WERI-Rb-1 (cell line): ENCODE measurements at regions not wholly inside any gene's neighbourhood (a gene's known extent, or its start where the extent isn't known, plus 50 kb on each side); places are given as distances from the start of the nearest gene placed in this dataset.

Experiments
- DNase-seq: peaks from one replicate; pipeline ENCODE4 v3.0.0-alpha.2; 2020
- H3K27ac ChIP-seq: fragments of 250-450 bp; sonication (Bioruptor Pico); 2 replicates; pipeline ENCODE4 v1.5.1; 2020; ENCODE audit warnings: mild to moderate bottlenecking, moderate library complexity
- H3K27me3 ChIP-seq: fragments of 250-450 bp; sonication (Bioruptor Pico); 2 replicates; pipeline ENCODE4 v1.5.1; 2021; ENCODE audit warnings: mild to moderate bottlenecking, low read depth, moderate library complexity; ENCODE audit not compliant: insufficient read depth, severe bottlenecking
- H3K36me3 ChIP-seq: fragments of 250-450 bp; sonication (Bioruptor Pico); 2 replicates; pipeline ENCODE4 v1.5.1; 2020; ENCODE audit warnings: mild to moderate bottlenecking, moderate library complexity
- H3K4me3 ChIP-seq: 2 replicates; pipeline ENCODE4 v1.5.1; 2011; ENCODE audit warnings: low read depth, mild to moderate bottlenecking, control low read depth, low read length
- H3K9me3 ChIP-seq: fragments of 250-450 bp; sonication (Bioruptor Pico); 2 replicates; pipeline ENCODE4 v1.5.1; 2021; ENCODE audit warnings: mild to moderate bottlenecking, moderate library complexity; ENCODE audit not compliant: severe bottlenecking
- CTCF ChIP-seq: IDR thresholded peaks from 2 replicates; pipeline ENCODE4 v1.5.1; 2011; ENCODE audit warnings: low read depth, mild to moderate bottlenecking, control low read depth, inconsistent platforms, low read length

- H3K27ac ChIP-seq: no peak overlapping the region
- no peak for DNase-seq
- H3K27me3 ChIP-seq: peaks cover 50% of the 10 kb centered on the region
- no peaks in the 10 kb centered on the region for H3K9me3 ChIP-seq
- no peak overlapping the region for H3K4me3 ChIP-seq
- no peaks in the 10 kb centered on the region for H3K36me3 ChIP-seq
- no peak for TF ChIP-seq CTCF
Measured at GRCh38 chr15:98202256-98202655, 241.8 kb downstream of the ARRDC4 start.

GRCh38 chr15:98203872-98204660 is 243.6 kb downstream of the ARRDC4 start:
- no peak for TF ChIP-seq CTCF
- no peaks in the 10 kb centered on the region for H3K36me3 ChIP-seq
- no peak overlapping the region for H3K27ac ChIP-seq
- H3K4me3 ChIP-seq: no peak overlapping the region
- DNase-seq: no peak
- H3K27me3 ChIP-seq: peaks cover 53% of the 10 kb centered on the region
- no peaks in the 10 kb centered on the region for H3K9me3 ChIP-seq

GRCh38 chr15:98207928-98208327 is 247.4 kb downstream of the ARRDC4 start:
- peaks cover 41% of the 10 kb centered on the region for H3K27me3 ChIP-seq
- no peaks in the 10 kb centered on the region for H3K9me3 ChIP-seq
- no peaks in the 10 kb centered on the region for H3K36me3 ChIP-seq
- no peak for TF ChIP-seq CTCF
- no peak overlapping the region for H3K4me3 ChIP-seq
- no peak overlapping the region for H3K27ac ChIP-seq
- no peak for DNase-seq

- DNase-seq: no peak
- Histone ChIP-seq H3K27ac (no peak overlapping the region), H3K4me3 (no peak overlapping the region), H3K9me3 (no peaks in the 10 kb centered on the region), H3K27me3 (peaks cover 47% of the 10 kb centered on the region), H3K36me3 (no peaks in the 10 kb centered on the region)
- no peak for TF ChIP-seq CTCF
Measured at GRCh38 chr15:98213346-98213979, 253.0 kb downstream of the ARRDC4 start.

- H3K27ac ChIP-seq: no peak overlapping the region
- no peak for DNase-seq
- no peak overlapping the region for H3K4me3 ChIP-seq
- no peak for TF ChIP-seq CTCF
- H3K9me3 ChIP-seq: no peaks in the 10 kb centered on the region
- H3K27me3 ChIP-seq: peaks cover 42% of the 10 kb centered on the region
- H3K36me3 ChIP-seq: no peaks in the 10 kb centered on the region
Measured at GRCh38 chr15:98216166-98216565, 255.7 kb downstream of the ARRDC4 start.
